ENCODE measurements at regions not wholly inside any gene's neighbourhood (a gene's known extent, or its start where the extent isn't known, plus 50 kb on each side); places are given as distances from the start of the nearest gene placed in this dataset.

DNA sequence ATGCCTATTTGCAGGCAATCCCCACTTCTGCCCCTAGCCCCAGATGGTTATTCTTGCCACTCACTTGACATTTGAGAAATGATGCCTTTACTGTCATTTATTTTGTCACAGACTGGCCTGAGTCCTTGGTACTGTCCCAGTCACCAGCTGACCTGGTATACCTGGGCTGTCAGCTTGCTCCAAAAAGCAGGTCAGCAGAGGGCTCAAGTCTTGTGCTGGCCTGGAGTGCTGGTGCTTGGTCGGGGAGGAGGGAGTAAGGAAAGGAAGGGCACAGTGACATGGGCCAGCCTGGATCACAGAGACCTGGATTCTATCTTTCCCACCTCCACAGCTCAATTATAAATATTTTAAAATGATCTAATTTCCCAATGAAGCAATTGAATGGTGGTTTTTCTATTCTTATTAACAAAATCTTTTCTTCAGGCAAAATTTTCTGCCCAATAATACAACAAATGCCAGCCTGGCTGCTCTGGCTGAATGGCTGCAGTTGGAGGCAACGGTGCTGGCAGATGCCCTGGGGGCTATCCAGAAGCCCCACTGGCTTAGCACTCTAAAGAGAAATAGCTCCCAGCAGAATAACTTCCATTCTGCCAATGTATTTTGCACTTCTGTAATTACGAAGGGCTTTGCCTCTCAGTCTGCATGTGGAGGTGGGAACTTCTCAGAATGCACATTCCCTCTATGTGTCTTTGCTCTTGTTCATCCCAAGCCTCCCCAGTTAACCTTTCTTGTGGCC, 160.6 kb downstream of the GADD45G start:
- H3K27ac Mint-ChIP-seq: no peak overlapping the region
- peaks cover under 1% of the 10 kb centered on the region for H3K4me1 Mint-ChIP-seq (ENCODE audit: low read depth)
- CTCF ChIA-PET: no interaction called here
- H3K36me3 Mint-ChIP-seq (ENCODE audit: low read depth): no peaks in the 10 kb centered on the region
- peaks cover 13% of the 10 kb centered on the region for H3K27me3 Mint-ChIP-seq (ENCODE audit: low read depth)
- POLR2A ChIA-PET: no interaction called here
- no peak for ATAC-seq
- H3K4me3 Mint-ChIP-seq: no peak overlapping the region
- DNase-seq: no peak
- H3K9me3 Mint-ChIP-seq (ENCODE audit: insufficient read depth): no peaks in the 10 kb centered on the region

DNA sequence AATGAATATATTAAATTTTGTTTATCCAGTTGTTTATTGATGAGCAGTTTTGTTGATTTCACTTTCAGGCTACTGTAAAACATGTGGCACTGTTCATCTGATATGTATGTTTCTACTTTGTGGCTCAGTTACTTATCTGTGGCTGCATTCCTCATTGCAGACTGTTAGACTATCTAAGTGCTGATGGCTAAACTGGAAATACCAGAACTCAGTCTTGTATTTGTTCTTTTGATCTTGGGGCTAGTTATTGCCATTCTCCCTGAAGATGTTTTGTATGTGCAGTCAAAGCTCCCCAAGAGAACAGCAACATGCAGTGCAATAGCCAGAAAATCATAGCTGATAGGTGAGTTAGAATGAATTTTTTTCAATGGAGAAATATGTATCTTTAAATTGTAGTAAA, 162.2 kb downstream of the GADD45G start:
- POLR2A ChIA-PET: interaction anchor here (0.7 kb wide), 1 partner anchor 49 kb away, joined by 3 read pairs; no protein-coding TSS in a partner anchor
- no peaks in the 10 kb centered on the region for H3K9me3 Mint-ChIP-seq (ENCODE audit: insufficient read depth)
- no peak overlapping the region for H3K4me3 Mint-ChIP-seq
- H3K36me3 Mint-ChIP-seq (ENCODE audit: low read depth): no peaks in the 10 kb centered on the region
- H3K27ac Mint-ChIP-seq: no peak overlapping the region
- CTCF ChIA-PET: interaction anchor here (1.7 kb wide), 1 partner anchor 164 kb away, joined by 3 read pairs; no protein-coding TSS in a partner anchor
- peaks cover 17% of the 10 kb centered on the region for H3K27me3 Mint-ChIP-seq (ENCODE audit: low read depth)
- H3K4me1 Mint-ChIP-seq (ENCODE audit: low read depth): peaks cover 7% of the 10 kb centered on the region
- ATAC-seq: no peak
- no peak for DNase-seq

DNA sequence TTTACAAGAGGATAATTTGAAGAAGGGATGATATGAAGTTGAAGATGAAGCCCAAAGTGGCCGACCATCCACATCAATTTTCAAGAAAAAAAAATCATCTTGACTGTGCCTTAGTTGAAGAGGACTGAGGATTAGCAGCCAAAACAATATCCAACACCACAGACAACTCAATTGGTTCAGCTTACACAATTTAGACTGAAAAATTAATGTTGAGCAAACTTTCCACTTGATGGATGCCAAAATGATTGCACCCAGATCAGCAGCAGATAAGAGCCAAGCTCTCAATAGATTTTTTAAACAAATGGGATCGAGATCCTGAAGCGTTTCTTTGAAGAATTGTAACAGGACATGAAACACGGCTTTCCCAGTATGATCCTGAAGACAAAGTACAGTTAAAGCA, 163.2 kb downstream of the GADD45G start:
- Mint-ChIP-seq H3K9me3 (ENCODE audit: insufficient read depth) (no peaks in the 10 kb centered on the region), H3K4me3 (no peak overlapping the region), H3K27me3 (ENCODE audit: low read depth) (peaks cover 17% of the 10 kb centered on the region), H3K27ac (no peak overlapping the region), H3K4me1 (ENCODE audit: low read depth) (peaks cover 7% of the 10 kb centered on the region), H3K36me3 (ENCODE audit: low read depth) (no peaks in the 10 kb centered on the region)
- DNase-seq (no peak), ATAC-seq (no peak)
- CTCF ChIA-PET: interaction anchor here (1.7 kb wide), 1 partner anchor 165 kb away, joined by 3 read pairs; no protein-coding TSS in a partner anchor
- POLR2A ChIA-PET: no interaction called here

DNA sequence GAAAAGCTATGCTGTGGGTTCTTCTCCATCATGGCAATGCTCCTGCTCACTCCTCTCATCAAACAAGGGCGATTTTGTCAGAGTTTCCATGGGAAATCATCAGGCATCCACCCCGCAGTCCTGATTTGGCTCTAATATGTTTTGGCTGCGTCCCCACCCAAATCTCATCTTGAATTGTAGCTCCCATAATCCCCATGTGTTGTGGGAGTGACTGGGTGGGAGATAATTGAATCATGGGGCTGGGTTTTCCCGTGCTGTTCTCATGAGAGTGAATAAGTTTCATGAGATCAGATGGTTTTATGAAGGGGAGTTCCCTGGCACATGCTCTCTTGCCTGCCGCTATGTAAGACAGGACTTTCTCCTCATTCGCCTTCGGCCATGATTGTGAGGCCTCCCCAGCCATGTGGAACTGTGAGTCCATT, 163.8 kb downstream of the GADD45G start:
- Mint-ChIP-seq H3K4me3 (no peak overlapping the region), H3K27me3 (ENCODE audit: low read depth) (peaks cover 17% of the 10 kb centered on the region), H3K27ac (no peak overlapping the region), H3K4me1 (ENCODE audit: low read depth) (peaks cover 7% of the 10 kb centered on the region), H3K9me3 (ENCODE audit: insufficient read depth) (no peaks in the 10 kb centered on the region), H3K36me3 (ENCODE audit: low read depth) (no peaks in the 10 kb centered on the region)
- CTCF ChIA-PET: no interaction called here
- DNase-seq: no peak
- POLR2A ChIA-PET: no interaction called here
- no peak for ATAC-seq

DNA sequence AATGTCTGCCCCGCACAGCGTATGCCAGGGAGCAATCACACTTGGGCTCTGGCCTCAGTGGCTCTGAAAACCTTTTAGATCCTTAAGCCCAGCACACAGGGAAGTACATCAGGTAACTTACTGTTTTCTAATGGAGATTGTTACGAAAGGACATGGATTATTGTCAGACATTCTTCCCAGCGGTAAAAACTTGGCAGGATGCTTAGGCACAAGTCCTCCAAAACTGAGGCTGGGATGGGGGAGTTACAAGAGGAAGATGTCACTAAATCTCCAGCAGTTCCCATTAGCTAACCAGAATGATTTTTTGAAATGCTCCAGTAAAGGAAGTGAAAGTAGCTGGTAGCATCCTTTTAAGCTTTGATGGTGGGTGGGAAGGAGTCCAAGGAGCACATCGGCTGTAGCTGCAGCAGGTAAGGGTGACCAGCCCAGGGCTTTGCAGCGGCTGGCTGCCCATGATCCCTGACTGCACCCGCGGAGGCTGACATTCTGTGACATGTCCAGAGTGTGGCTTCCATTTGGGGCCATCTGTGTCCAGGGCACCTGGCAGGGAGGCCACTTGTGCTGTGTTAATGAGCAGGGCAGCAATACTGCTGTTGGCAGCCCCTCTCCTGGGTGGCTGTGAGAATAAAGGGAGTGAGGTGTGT, 165.8 kb downstream of the GADD45G start:
- POLR2A ChIA-PET: no interaction called here
- ATAC-seq (no peak), DNase-seq (no peak)
- CTCF ChIA-PET: no interaction called here
- H3K9me3 Mint-ChIP-seq (ENCODE audit: insufficient read depth): no peaks in the 10 kb centered on the region
- no peaks in the 10 kb centered on the region for H3K36me3 Mint-ChIP-seq (ENCODE audit: low read depth)
- H3K4me1 Mint-ChIP-seq (ENCODE audit: low read depth): peaks cover 7% of the 10 kb centered on the region
- no peak overlapping the region for H3K27ac Mint-ChIP-seq
- H3K27me3 Mint-ChIP-seq (ENCODE audit: low read depth): peaks cover 17% of the 10 kb centered on the region
- no peak overlapping the region for H3K4me3 Mint-ChIP-seq

DNA sequence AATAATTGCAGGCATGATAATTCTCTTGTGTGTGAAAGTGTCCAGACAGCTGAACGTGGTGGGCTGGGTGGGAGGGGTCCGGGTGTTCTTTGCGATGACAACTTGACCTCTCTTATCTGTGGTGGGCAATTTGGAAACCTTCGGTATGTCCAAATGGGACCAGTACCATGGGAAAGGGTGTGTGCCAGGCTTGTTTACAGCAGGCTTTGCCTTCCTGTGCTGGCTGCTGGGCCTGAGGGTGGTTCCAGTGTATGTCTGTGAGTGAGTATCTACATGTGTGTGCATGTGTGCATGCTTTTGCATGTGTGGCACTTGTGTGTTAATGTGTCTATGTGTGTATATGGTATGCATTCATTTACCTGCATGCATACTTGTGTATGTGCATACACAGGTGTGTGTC, 166.4 kb downstream of the GADD45G start:
- ChIA-PET POLR2A (no interaction called here), CTCF (no interaction called here)
- no peak overlapping the region for H3K27ac Mint-ChIP-seq
- no peaks in the 10 kb centered on the region for H3K36me3 Mint-ChIP-seq (ENCODE audit: low read depth)
- H3K9me3 Mint-ChIP-seq (ENCODE audit: insufficient read depth): no peaks in the 10 kb centered on the region
- ATAC-seq: no peak
- peaks cover 7% of the 10 kb centered on the region for H3K4me1 Mint-ChIP-seq (ENCODE audit: low read depth)
- DNase-seq: no peak
- no peak overlapping the region for H3K4me3 Mint-ChIP-seq
- peaks cover 13% of the 10 kb centered on the region for H3K27me3 Mint-ChIP-seq (ENCODE audit: low read depth)

DNA sequence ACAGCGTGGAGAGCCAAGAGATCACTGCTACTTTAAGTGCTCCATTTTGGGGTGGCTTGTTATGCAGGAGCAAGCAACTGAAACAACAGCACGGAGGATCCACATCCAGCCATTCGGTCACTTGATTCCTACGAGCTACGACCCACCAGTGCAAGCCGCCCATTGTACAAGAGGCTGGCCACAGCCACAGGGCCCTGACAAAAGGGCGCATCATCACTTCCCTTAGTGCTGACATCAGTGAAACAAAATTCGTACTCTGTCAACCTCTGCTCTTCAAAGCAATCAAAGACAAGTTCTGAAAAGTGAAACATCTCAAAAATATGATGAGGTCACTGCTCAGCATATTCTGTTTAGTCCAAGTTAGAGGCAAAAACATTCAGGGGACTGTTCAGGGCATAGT, 168.4 kb downstream of the GADD45G start:
- DNase-seq (no peak), ATAC-seq (no peak)
- H3K27me3 Mint-ChIP-seq (ENCODE audit: low read depth): peaks cover 10% of the 10 kb centered on the region
- no peaks in the 10 kb centered on the region for H3K9me3 Mint-ChIP-seq (ENCODE audit: insufficient read depth)
- H3K27ac Mint-ChIP-seq: no peak overlapping the region
- H3K4me1 Mint-ChIP-seq (ENCODE audit: low read depth): peaks cover 7% of the 10 kb centered on the region
- CTCF ChIA-PET: no interaction called here
- no peaks in the 10 kb centered on the region for H3K36me3 Mint-ChIP-seq (ENCODE audit: low read depth)
- POLR2A ChIA-PET: no interaction called here
- no peak overlapping the region for H3K4me3 Mint-ChIP-seq

DNA sequence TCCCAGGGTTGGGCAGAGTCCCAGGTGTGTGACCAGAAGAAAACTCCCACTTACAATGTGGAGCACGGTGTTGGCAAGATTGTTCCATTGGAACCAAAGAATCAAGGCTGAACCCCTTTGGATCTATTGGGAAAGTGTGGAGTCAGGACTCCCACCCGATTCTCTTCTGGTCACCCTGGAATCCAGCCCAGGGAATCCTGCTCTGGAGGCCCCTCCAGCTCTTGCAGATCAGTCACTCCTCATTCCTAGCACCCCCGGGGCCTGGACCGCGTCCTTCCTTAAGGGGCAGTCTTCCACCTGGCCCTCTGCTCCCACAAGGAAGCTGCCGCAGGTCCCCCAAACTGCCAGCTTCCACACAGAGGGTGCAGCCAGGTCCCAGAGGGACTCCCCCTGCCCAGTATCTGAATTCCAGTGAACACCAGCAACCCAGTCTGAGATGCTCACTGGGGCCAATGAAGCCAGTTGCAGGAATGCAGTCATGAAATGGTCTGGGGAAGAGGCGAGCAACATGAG, 170.1 kb downstream of the GADD45G start:
- no peak for DNase-seq
- peaks cover 7% of the 10 kb centered on the region for H3K4me1 Mint-ChIP-seq (ENCODE audit: low read depth)
- CTCF ChIA-PET: interaction anchor here (1.2 to 1.6 kb wide), 2 partner anchors 14 to 325 kb away, joined by 3 read pairs; no protein-coding TSS in a partner anchor
- ATAC-seq: no peak
- no peaks in the 10 kb centered on the region for H3K9me3 Mint-ChIP-seq (ENCODE audit: insufficient read depth)
- no peak overlapping the region for H3K4me3 Mint-ChIP-seq
- POLR2A ChIA-PET: no interaction called here
- no peak overlapping the region for H3K27ac Mint-ChIP-seq
- no peaks in the 10 kb centered on the region for H3K36me3 Mint-ChIP-seq (ENCODE audit: low read depth)
- peaks cover 12% of the 10 kb centered on the region for H3K27me3 Mint-ChIP-seq (ENCODE audit: low read depth)

DNA sequence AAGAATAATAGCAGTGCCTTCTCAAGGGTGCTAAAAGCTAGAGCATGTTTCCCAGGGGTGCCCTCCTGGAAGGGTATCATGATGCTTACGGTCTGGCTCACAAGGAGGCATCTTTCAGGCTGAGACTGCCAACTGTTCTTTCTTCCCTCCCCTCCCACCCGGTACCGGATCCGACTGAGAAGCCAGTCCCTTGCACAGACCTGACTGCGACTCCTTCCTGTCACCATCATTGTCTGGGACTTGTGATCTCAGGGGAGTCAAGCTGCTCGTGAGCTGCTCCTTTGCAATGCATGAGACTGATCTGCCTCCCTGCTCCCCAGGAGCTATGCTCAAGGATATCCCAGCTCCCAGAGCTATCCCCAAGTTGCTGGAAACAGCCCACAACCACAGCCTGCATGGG, 170.8 kb downstream of the GADD45G start:
- Mint-ChIP-seq H3K4me3 (no peak overlapping the region), H3K36me3 (ENCODE audit: low read depth) (no peaks in the 10 kb centered on the region), H3K27ac (no peak overlapping the region), H3K9me3 (ENCODE audit: insufficient read depth) (no peaks in the 10 kb centered on the region), H3K4me1 (ENCODE audit: low read depth) (peaks cover 3% of the 10 kb centered on the region), H3K27me3 (ENCODE audit: low read depth) (peaks cover 9% of the 10 kb centered on the region)
- CTCF ChIA-PET: interaction anchor here (1.2 to 1.6 kb wide), 2 partner anchors 15 to 324 kb away, joined by 3 read pairs; no protein-coding TSS in a partner anchor
- DNase-seq (no peak), ATAC-seq (no peak)
- POLR2A ChIA-PET: no interaction called here

DNA sequence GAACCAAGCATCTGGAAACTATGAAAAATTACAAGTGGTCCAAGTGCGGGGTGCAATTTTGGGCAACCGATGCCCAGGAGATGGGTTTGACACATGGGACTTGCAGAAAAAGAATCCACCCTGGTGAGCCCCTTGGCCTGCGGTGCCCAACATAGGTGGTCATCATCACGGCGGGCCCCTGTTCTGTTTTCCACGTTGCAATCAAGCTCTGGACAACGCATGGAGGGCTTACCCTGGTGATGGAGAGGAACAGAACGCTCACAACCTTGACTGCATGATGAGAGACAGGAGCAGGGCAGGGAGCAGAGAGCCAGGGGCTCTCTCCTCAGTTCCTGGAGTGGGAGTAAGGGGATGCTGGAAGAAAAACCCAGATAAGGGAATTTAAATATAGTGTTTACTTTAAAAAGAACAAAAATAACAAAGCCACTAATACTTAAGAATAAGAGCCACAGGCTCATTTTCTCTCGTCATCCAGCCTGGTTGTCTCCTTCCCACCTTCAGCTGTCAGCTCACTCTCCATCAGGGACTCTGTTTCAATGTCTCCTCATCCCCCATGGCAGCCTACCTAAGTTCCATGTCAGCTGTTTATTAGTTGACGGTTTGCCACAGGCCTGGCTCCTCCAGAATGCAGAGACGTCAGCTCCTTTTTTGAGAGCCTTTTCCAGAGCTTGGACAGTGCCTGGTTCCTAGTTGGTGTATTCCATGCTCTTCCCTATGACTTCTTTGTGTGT, 172.1 kb downstream of the GADD45G start:
- CTCF ChIA-PET: no interaction called here
- POLR2A ChIA-PET: no interaction called here
- Mint-ChIP-seq H3K36me3 (ENCODE audit: low read depth) (no peaks in the 10 kb centered on the region), H3K27ac (no peak overlapping the region), H3K4me3 (no peak overlapping the region), H3K4me1 (ENCODE audit: low read depth) (peaks cover 2% of the 10 kb centered on the region), H3K27me3 (ENCODE audit: low read depth) (peaks cover 9% of the 10 kb centered on the region), H3K9me3 (ENCODE audit: insufficient read depth) (no peaks in the 10 kb centered on the region)
- DNase-seq (no peak), ATAC-seq (no peak)

DNA sequence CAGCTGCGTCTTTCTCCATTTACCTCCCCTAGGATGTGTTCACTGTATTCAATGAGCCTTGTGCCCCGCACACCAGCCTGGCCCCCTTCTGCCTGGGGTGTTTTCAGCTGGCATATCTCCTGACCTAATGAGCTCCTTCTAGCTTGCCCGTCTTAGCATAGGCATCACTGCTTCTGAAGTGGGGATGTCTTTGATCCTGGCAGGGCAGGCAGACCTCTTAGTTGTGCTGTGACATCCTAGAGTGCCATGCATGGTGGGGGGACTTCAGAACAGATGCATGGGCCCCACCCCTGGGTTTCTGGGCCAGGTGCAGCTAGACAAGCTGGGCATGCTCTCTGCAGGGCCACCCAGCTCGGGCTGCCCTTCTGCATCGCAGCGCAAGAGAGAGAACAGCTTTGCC, 172.7 kb downstream of the GADD45G start:
- Mint-ChIP-seq H3K36me3 (ENCODE audit: low read depth) (no peaks in the 10 kb centered on the region), H3K4me1 (ENCODE audit: low read depth) (peaks cover 5% of the 10 kb centered on the region), H3K9me3 (ENCODE audit: insufficient read depth) (no peaks in the 10 kb centered on the region), H3K4me3 (no peak overlapping the region), H3K27ac (no peak overlapping the region), H3K27me3 (ENCODE audit: low read depth) (peaks cover 9% of the 10 kb centered on the region)
- DNase-seq: no peak
- no peak for ATAC-seq
- ChIA-PET CTCF (no interaction called here), POLR2A (no interaction called here)

Data from activated CD8-positive, alpha-beta T cell treated with anti-CD3 and anti-CD28 coated beads, Interleukin-2, amount 10 ng/mL, durations not matched to agents 7 days and 5 days (primary cell).